ENCODE measurements at regions not wholly inside any gene's neighbourhood (a gene's known extent, or its start where the extent isn't known, plus 50 kb on each side); places are given as distances from the start of the nearest gene placed in this dataset.

DNA sequence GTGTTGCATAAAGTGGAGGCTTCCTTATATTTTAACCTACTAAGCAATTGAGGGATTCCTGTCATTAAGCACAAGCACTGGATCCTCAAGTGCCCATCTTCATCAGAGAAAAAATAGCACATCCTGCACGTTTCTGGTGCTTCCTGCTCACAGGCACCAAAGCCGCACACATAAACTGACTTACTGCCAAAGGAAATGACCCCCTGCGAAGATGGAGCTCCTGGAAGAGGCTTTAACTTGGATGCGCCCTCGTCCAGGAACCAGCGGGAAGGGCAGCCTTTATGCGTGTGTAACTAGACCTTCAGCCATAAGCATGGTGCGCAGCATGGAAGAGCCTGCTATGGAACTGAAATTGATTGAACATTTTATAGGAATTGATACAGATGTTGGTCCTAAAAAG, 188.7 kb downstream of the FTCDNL1 start:
- Mint-ChIP-seq H3K9me3 (ENCODE audit: low read depth, unreplicated experiment) (no peaks in the 10 kb centered on the region), H3K27me3 (ENCODE audit: unreplicated experiment) (no peaks in the 10 kb centered on the region), H3K4me3 (ENCODE audit: low read depth, unreplicated experiment) (no peak overlapping the region), H3K27ac (ENCODE audit: unreplicated experiment) (no peak overlapping the region), H3K4me1 (ENCODE audit: low read depth, unreplicated experiment) (no peaks in the 10 kb centered on the region), H3K36me3 (ENCODE audit: insufficient read depth, unreplicated experiment) (no peaks in the 10 kb centered on the region)
- no peak for DNase-seq
- TF ChIP-seq, protein P1, sequence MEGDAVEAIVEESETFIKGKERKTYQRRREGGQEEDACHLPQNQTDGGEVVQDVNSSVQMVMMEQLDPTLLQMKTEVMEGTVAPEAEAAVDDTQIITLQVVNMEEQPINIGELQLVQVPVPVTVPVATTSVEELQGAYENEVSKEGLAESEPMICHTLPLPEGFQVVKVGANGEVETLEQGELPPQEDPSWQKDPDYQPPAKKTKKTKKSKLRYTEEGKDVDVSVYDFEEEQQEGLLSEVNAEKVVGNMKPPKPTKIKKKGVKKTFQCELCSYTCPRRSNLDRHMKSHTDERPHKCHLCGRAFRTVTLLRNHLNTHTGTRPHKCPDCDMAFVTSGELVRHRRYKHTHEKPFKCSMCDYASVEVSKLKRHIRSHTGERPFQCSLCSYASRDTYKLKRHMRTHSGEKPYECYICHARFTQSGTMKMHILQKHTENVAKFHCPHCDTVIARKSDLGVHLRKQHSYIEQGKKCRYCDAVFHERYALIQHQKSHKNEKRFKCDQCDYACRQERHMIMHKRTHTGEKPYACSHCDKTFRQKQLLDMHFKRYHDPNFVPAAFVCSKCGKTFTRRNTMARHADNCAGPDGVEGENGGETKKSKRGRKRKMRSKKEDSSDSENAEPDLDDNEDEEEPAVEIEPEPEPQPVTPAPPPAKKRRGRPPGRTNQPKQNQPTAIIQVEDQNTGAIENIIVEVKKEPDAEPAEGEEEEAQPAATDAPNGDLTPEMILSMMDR (IDR thresholded peaks at IDR 0.05; ENCODE audit: unreplicated experiment) = no peak
- BruUV-seq (replicated peaks) = no TSS peak
- intact Hi-C loops (cut with micrococcal nuclease; ENCODE audit: unreplicated experiment) = no loop called here
- CTCF ChIA-PET = no interaction called here

DNA sequence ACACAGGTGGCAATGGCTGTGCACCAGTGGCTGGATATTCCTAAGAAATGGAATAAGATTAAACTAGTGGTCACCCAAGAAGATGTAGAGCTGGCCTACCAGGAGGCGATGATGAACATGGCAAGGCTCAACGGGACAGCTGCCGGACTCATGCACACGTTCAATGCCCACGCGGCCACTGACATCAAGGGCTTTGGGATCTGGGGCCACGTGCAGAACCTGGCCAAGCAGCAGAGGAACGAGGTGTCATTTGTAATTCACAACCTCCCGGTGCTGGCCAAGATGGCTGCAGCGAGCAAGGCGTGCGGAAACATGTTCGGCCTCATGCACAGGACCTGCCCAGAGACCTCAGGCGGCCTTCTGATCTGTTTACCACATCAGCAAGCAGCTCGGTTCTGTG, 190.8 kb downstream of the FTCDNL1 start:
- TF ChIP-seq, protein P1 (IDR thresholded peaks at IDR 0.05; ENCODE audit: unreplicated experiment) = no peak
- Mint-ChIP-seq H3K27ac (ENCODE audit: unreplicated experiment) (no peak overlapping the region), H3K4me3 (ENCODE audit: low read depth, unreplicated experiment) (no peak overlapping the region), H3K36me3 (ENCODE audit: insufficient read depth, unreplicated experiment) (no peaks in the 10 kb centered on the region), H3K9me3 (ENCODE audit: low read depth, unreplicated experiment) (no peaks in the 10 kb centered on the region), H3K27me3 (ENCODE audit: unreplicated experiment) (no peaks in the 10 kb centered on the region), H3K4me1 (ENCODE audit: low read depth, unreplicated experiment) (no peaks in the 10 kb centered on the region)
- intact Hi-C loops (cut with micrococcal nuclease; ENCODE audit: unreplicated experiment) = no loop called here
- CTCF ChIA-PET = no interaction called here
- no peak for DNase-seq
- BruUV-seq (replicated peaks) = no TSS peak

DNA sequence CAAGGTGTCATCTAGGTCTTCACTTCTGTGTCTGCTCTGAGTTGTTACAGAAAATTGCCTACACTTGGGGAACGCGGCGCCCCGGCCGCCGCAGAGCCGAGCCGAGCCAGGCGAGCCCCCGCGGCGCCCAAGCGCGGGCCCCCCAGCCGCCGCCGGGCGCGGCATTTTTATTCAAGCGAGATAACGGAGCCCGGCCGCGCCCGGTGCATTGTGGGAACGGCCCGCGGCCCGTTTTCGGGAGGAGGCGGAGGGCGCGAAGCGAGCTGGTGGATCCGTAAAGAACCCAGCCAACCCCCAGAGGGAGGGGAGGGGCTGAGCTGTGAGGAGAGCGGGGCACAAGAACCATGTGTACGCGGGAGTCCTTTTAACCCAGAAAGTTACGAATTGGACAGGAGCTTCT, 191.8 kb downstream of the FTCDNL1 start:
- Mint-ChIP-seq H3K27me3 (ENCODE audit: unreplicated experiment) (no peaks in the 10 kb centered on the region), H3K36me3 (ENCODE audit: insufficient read depth, unreplicated experiment) (no peaks in the 10 kb centered on the region), H3K4me3 (ENCODE audit: low read depth, unreplicated experiment) (no peak overlapping the region), H3K27ac (ENCODE audit: unreplicated experiment) (no peak overlapping the region), H3K9me3 (ENCODE audit: low read depth, unreplicated experiment) (no peaks in the 10 kb centered on the region), H3K4me1 (ENCODE audit: low read depth, unreplicated experiment) (no peaks in the 10 kb centered on the region)
- intact Hi-C loops (cut with micrococcal nuclease; ENCODE audit: unreplicated experiment) = no loop called here
- CTCF ChIA-PET = no interaction called here
- TF ChIP-seq, protein P1 (IDR thresholded peaks at IDR 0.05; ENCODE audit: unreplicated experiment) = no peak
- DNase-seq = no peak
- BruUV-seq (replicated peaks) = no TSS peak

DNA sequence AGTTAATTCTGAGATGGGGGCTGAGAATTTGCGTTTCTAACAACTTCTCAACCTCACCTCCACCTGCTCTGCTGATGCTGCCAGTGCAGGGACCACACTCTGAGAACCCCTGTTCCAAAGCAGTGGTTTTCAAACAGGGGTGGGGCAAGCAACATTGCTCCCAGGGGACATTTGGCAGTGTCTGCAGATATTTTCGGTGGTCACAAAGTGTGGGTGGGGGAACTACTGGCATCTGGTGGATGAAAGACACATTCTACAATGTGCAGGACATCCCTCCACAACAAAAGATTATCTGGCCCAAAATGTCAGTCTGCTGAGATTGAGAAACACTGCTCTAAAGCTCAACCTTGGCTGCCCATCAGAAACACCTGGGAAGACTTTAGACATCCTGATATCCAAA, 188.7 kb upstream of the SATB2 start:
- no peak overlapping the region for H3K4me3 Mint-ChIP-seq (ENCODE audit: low read depth, unreplicated experiment)
- no peak overlapping the region for H3K27ac Mint-ChIP-seq (ENCODE audit: unreplicated experiment)
- intact Hi-C loops (cut with micrococcal nuclease; ENCODE audit: unreplicated experiment) = no loop called here
- TF ChIP-seq, protein P1 (IDR thresholded peaks at IDR 0.05; ENCODE audit: unreplicated experiment) = no peak
- no TSS peak for BruUV-seq (replicated peaks)
- H3K4me1 Mint-ChIP-seq (ENCODE audit: low read depth, unreplicated experiment) = no peaks in the 10 kb centered on the region
- no peak for DNase-seq
- H3K36me3 Mint-ChIP-seq (ENCODE audit: insufficient read depth, unreplicated experiment) = no peaks in the 10 kb centered on the region
- no peaks in the 10 kb centered on the region for H3K27me3 Mint-ChIP-seq (ENCODE audit: unreplicated experiment)
- peaks cover 3% of the 10 kb centered on the region for H3K9me3 Mint-ChIP-seq (ENCODE audit: low read depth, unreplicated experiment)
- CTCF ChIA-PET = no interaction called here

DNA sequence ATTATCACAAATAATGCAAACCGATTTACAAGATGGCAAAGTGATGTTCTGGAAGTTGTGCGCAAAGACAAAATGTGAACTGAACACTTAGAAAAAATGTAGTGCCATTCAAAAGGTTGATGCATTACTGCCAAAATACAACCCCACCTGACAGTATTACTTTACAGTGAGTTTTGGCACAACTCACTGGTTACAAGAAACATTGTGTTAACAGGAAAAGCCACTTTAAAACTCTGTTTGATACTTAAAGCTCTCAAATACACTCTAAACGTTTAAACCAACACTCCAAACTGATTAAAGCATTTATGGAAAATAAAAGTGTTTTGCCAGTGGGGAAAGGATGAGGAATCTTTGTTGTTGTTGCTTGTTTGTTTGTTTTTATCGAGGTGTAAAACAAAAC, 173.4 kb upstream of the SATB2 start:
- intact Hi-C loops (cut with micrococcal nuclease; ENCODE audit: unreplicated experiment) = no loop called here
- H3K9me3 Mint-ChIP-seq (ENCODE audit: low read depth, unreplicated experiment) = no peaks in the 10 kb centered on the region
- no peak overlapping the region for H3K4me3 Mint-ChIP-seq (ENCODE audit: low read depth, unreplicated experiment)
- TF ChIP-seq, protein P1 (IDR thresholded peaks at IDR 0.05; ENCODE audit: unreplicated experiment) = no peak
- H3K27me3 Mint-ChIP-seq (ENCODE audit: unreplicated experiment) = peaks cover 22% of the 10 kb centered on the region
- H3K27ac Mint-ChIP-seq (ENCODE audit: unreplicated experiment) = no peak overlapping the region
- CTCF ChIA-PET = no interaction called here
- no peak for DNase-seq
- BruUV-seq (replicated peaks) = no TSS peak
- no peaks in the 10 kb centered on the region for H3K4me1 Mint-ChIP-seq (ENCODE audit: low read depth, unreplicated experiment)
- no peaks in the 10 kb centered on the region for H3K36me3 Mint-ChIP-seq (ENCODE audit: insufficient read depth, unreplicated experiment)

Data from Calu3 (cell line).